H1 (cell line): ENCODE measurements at regions not wholly inside any gene's neighbourhood (a gene's known extent, or its start where the extent isn't known, plus 50 kb on each side); places are given as distances from the start of the nearest gene placed in this dataset.

Experiments used
- CTCF ChIA-PET: fragments of 300-600 bp; sonication (Branson Sonifier 250); formaldehyde crosslinking; loops from one replicate; lab custom pipeline; 2021; ENCODE audit not compliant: partially characterized antibody; lab: Charles Lee
- POLR2A ChIA-PET: fragments of 300-600 bp; sonication (Branson Sonifier 250); formaldehyde crosslinking; loops from one replicate; lab custom pipeline; 2021; ENCODE audit warnings: inconsistent platforms; ENCODE audit not compliant: partially characterized antibody; lab: Charles Lee
- DNase-seq, 2 experiments: peaks; one replicate each; pipeline versions ENCODE4 v3.0.0 to v3.0.0-alpha.2; 2010 to 2022; ENCODE audit warnings: low spot score in 2 of 2, low read depth in 1 of 2, mixed read lengths in 1 of 2
- FAIRE-seq: peaks from 2 replicates; lab custom pipeline; 2011; peaks lifted over from hg19 to GRCh38; lab: Jason Lieb, UNC
- H2AFZ ChIP-seq: 2 replicates; pipeline ENCODE4 v1.8.1; 2012; ENCODE audit warnings: low read length, inconsistent platforms
- H2AK5ac ChIP-seq: 2 replicates; pipeline ENCODE4 v1.6.1; 2013; ENCODE audit warnings: low read depth, low read length
- H2BK120ac ChIP-seq: replicated peaks from 2 replicates; pipeline ENCODE3; 2013; ENCODE audit warnings: low read depth, low read length, inconsistent platforms
- H2BK12ac ChIP-seq: 2 replicates; pipeline ENCODE4 v1.6.1; 2013; ENCODE audit warnings: low read depth, low read length
- H2BK15ac ChIP-seq: 2 replicates; pipeline ENCODE4 v1.6.1; 2013; ENCODE audit warnings: low read length
- H2BK20ac ChIP-seq: 2 replicates; pipeline ENCODE4 v1.6.1; 2013; ENCODE audit warnings: low read length
- H2BK5ac ChIP-seq: 2 replicates; pipeline ENCODE4 v1.6.1; 2013; ENCODE audit warnings: low read depth, low read length
- H3K14ac ChIP-seq: 2 replicates; pipeline ENCODE4 v1.6.1; 2013; ENCODE audit warnings: inconsistent platforms; ENCODE audit not compliant: insufficient read length
- H3K18ac ChIP-seq: 2 replicates; pipeline ENCODE4 v1.6.1; 2013; ENCODE audit warnings: low read length; ENCODE audit errors: extremely low read depth
- H3K23ac ChIP-seq: 2 replicates; pipeline ENCODE4 v1.6.1; 2013; ENCODE audit warnings: inconsistent platforms; ENCODE audit not compliant: insufficient read length
- H3K23me2 ChIP-seq: 2 replicates; pipeline ENCODE4 v1.6.1; 2013; ENCODE audit warnings: low read depth, low read length
- H3K27ac ChIP-seq: 2 replicates; pipeline ENCODE4 v1.6.1; 2011; ENCODE audit warnings: low read depth, low read length, inconsistent platforms
- H3K27me3 ChIP-seq, 4 experiments: replicated peaks in 1 of 4; 1 replicate in 1 of 4; 2 replicates in 3 of 4; pipeline versions ENCODE4 v1.6.1 to v1.8.1; 2011 to 2013; ENCODE audit warnings: low read length in 3 of 4, mild to moderate bottlenecking in 3 of 4, inconsistent platforms in 2 of 4, mixed read lengths in 2 of 4, moderate library complexity in 1 of 4; ENCODE audit not compliant: control insufficient read depth in 3 of 4, insufficient read depth in 3 of 4; ENCODE audit errors: extremely low read depth in 1 of 4
- H3K36me3 ChIP-seq, 4 experiments: 2 replicates each; pipeline versions ENCODE4 v1.6.1 to v1.8.1; 2011 to 2013; ENCODE audit warnings: mild to moderate bottlenecking in 4 of 4, low read length in 3 of 4, moderate library complexity in 2 of 4, control low read depth in 1 of 4, inconsistent platforms in 1 of 4; ENCODE audit not compliant: insufficient read depth in 4 of 4, control insufficient read depth in 2 of 4
- H3K4ac ChIP-seq: replicated peaks from 2 replicates; pipeline ENCODE3; 2013; ENCODE audit warnings: low read length, low read depth, mixed read lengths, inconsistent platforms; ENCODE audit not compliant: insufficient read length
- H3K4me1 ChIP-seq, 4 experiments: replicated peaks in 1 of 4; 1 replicate in 1 of 4; 2 replicates in 3 of 4; pipeline versions ENCODE4 v1.6.1 to v1.8.1; 2011 to 2013; ENCODE audit warnings: low read length in 3 of 4, inconsistent platforms in 2 of 4, mixed read lengths in 1 of 4; ENCODE audit not compliant: insufficient read depth in 4 of 4, control insufficient read depth in 3 of 4
- H3K4me2 ChIP-seq, 2 experiments: 2 replicates each; pipeline versions ENCODE4 v1.6.1 to v1.8.1; 2011 to 2013; ENCODE audit warnings: low read depth in 2 of 2, low read length in 2 of 2, control low read depth in 1 of 2, inconsistent platforms in 1 of 2, mild to moderate bottlenecking in 1 of 2; ENCODE audit not compliant: insufficient read depth in 1 of 2
- H3K4me3 ChIP-seq, 4 experiments: fragments of 200-600, 300-600 bp in 1 of 4; sonication (generic), shearing (Covaris generic), sonication (Bioruptor Twin) in 1 of 4; 2 replicates each; pipeline versions ENCODE4 v1.5.1 to v1.8.1; 2011 to 2016; ENCODE audit warnings: low read length in 4 of 4, low read depth in 3 of 4, control low read depth in 2 of 4, inconsistent platforms in 2 of 4, mild to moderate bottlenecking in 2 of 4, mixed read lengths in 1 of 4, moderate library complexity in 1 of 4; ENCODE audit not compliant: insufficient read depth in 2 of 4; ENCODE audit errors: extremely low read depth in 1 of 4
- H3K56ac ChIP-seq: replicated peaks from 2 replicates; pipeline ENCODE3; 2013; ENCODE audit warnings: low read depth, mild to moderate bottlenecking, mixed read lengths, low read length, inconsistent platforms; ENCODE audit not compliant: insufficient read length
- H3K79me1 ChIP-seq: 2 replicates; pipeline ENCODE4 v1.6.1; 2013; ENCODE audit warnings: low read depth, low read length, control low read depth
- H3K79me2 ChIP-seq, 2 experiments: 2 replicates each; pipeline versions ENCODE4 v1.6.1 to v1.8.1; 2012 to 2013; ENCODE audit warnings: low read length in 2 of 2, mild to moderate bottlenecking in 2 of 2, inconsistent platforms in 1 of 2; ENCODE audit not compliant: insufficient read depth in 2 of 2, control insufficient read depth in 1 of 2
- H3K9ac ChIP-seq, 4 experiments: replicated peaks in 1 of 4; 1 replicate in 1 of 4; 2 replicates in 3 of 4; pipeline versions ENCODE4 v1.6.1 to v1.8.1; 2011 to 2013; ENCODE audit warnings: low read depth in 3 of 4, low read length in 3 of 4, control low read depth in 2 of 4, mild to moderate bottlenecking in 2 of 4, moderate library complexity in 2 of 4, inconsistent platforms in 1 of 4; ENCODE audit errors: extremely low read depth in 1 of 4
- H3K9me3 ChIP-seq, 2 experiments: 2 replicates each; pipeline versions ENCODE4 v1.6.1 to v1.8.1; 2012 to 2013; ENCODE audit warnings: mild to moderate bottlenecking in 2 of 2, moderate library complexity in 2 of 2, control low read depth in 1 of 2, inconsistent platforms in 1 of 2, low read depth in 1 of 2, low read length in 1 of 2, mixed read lengths in 1 of 2; ENCODE audit not compliant: insufficient read depth in 2 of 2
- H4K20me1 ChIP-seq, 2 experiments: replicated peaks in 1 of 2; 2 replicates each; pipeline versions ENCODE3 to v1.8.1; 2011 to 2013; ENCODE audit warnings: inconsistent platforms in 2 of 2, low read length in 2 of 2, mild to moderate bottlenecking in 1 of 2; ENCODE audit not compliant: insufficient read depth in 2 of 2, control insufficient read depth in 1 of 2
- H4K5ac ChIP-seq: 2 replicates; pipeline ENCODE4 v1.6.1; 2013; ENCODE audit warnings: low read length, low read depth, mixed read lengths, inconsistent platforms; ENCODE audit not compliant: insufficient read length
- H4K8ac ChIP-seq: 2 replicates; pipeline ENCODE4 v1.8.0; 2013; ENCODE audit warnings: mild to moderate bottlenecking, moderate library complexity, low read length, inconsistent platforms; ENCODE audit not compliant: insufficient read depth; ENCODE audit errors: extremely low read depth
- H4K91ac ChIP-seq: replicated peaks from 2 replicates; pipeline ENCODE3; 2013; ENCODE audit warnings: low read length, mixed read lengths, inconsistent platforms; ENCODE audit not compliant: insufficient read length
- CTCF ChIP-seq, 3 experiments: IDR thresholded peaks; 1 replicate in 2 of 3; 2 replicates in 1 of 3; pipeline versions ENCODE4 v1.5.1 to v1.6.1; 2011; ENCODE audit warnings: low read length in 3 of 3, mild to moderate bottlenecking in 3 of 3, inconsistent platforms in 2 of 3, low read depth in 1 of 3, moderate library complexity in 1 of 3; ENCODE audit not compliant: insufficient read depth in 1 of 3; ENCODE audit errors: control extremely low read depth in 1 of 3
- RAD21 ChIP-seq, 2 experiments: IDR thresholded peaks in 1 of 2; conservative IDR thresholded peaks in 1 of 2; 2 replicates each; pipeline ENCODE4 v1.6.1; 2011; ENCODE audit warnings: low read depth in 2 of 2, low read length in 2 of 2, improper control_type of control experiment in 1 of 2, inconsistent platforms in 1 of 2, mild to moderate bottlenecking in 1 of 2, moderate library complexity in 1 of 2
- TCF12 ChIP-seq: IDR thresholded peaks from 2 replicates; pipeline ENCODE4 v1.6.1; 2011; ENCODE audit warnings: low read depth, mild to moderate bottlenecking, low read length
- WGBS, 2 experiments: shearing (Covaris generic) in 1 of 2; methylation state at CpG; one replicate each; pipeline versions ENCODE4 v1.1.6 to v1.1.7; 2013 to 2015; ENCODE audit warnings: low lambda C conversion rate in 2 of 2, mixed read lengths in 2 of 2, inconsistent platforms in 1 of 2, low coverage in 1 of 2, missing lambda C conversion rate in 1 of 2; ENCODE audit not compliant: insufficient replicate concordance in 2 of 2, insufficient coverage in 1 of 2, insufficient read length in 1 of 2; ENCODE audit errors: extremely low coverage in 1 of 2, missing lambda C conversion rate in 1 of 2; 5-methylcytosine and 5-hydroxymethylcytosine counted together

- H2BK120ac ChIP-seq, result no peak overlapping the region
- H3K27me3 ChIP-seq, result no peaks in the 10 kb centered on the region
- H3K14ac ChIP-seq, result no peak overlapping the region
- H2AK5ac ChIP-seq, result no peak overlapping the region
- H3K4me1 ChIP-seq, result no peaks in the 10 kb centered on the region
- no peak overlapping the region for H2BK20ac ChIP-seq
- no peak overlapping the region for H2BK15ac ChIP-seq
- H3K56ac ChIP-seq, result no peak overlapping the region
- no peak overlapping the region for H4K5ac ChIP-seq
- no peaks in the 10 kb centered on the region for H3K79me2 ChIP-seq
- no peak overlapping the region for H4K91ac ChIP-seq
- H2AFZ ChIP-seq, result no peak overlapping the region
- whole genome bisulfite sequencing, 2 experiments, result 88% methylated on average over 2 of the region's 2 CpGs; no CpG with 5 or more reads in 1 of the 2 experiments
- no peak overlapping the region for H3K27ac ChIP-seq
- no peak overlapping the region for H3K9ac ChIP-seq
- no peak overlapping the region for H3K4me3 ChIP-seq
- no peak overlapping the region for H4K8ac ChIP-seq
- H3K9me3 ChIP-seq, result no peaks in the 10 kb centered on the region
- no peaks in the 10 kb centered on the region for H3K36me3 ChIP-seq
- no peak overlapping the region for H3K23ac ChIP-seq
- H4K20me1 ChIP-seq, result no peaks in the 10 kb centered on the region
- peak in 2 of 3 experiments; percentile 6 to 46; a peak in 2 of 4 replicates for TF ChIP-seq CTCF (IDR thresholded peaks at IDR 0.05; ENCODE audit: control extremely low read depth in 1 of 3, insufficient read depth in 1 of 3, low read depth in 1 of 3, low read length in 3 of 3)
- TF ChIP-seq TCF12, result no peak
- TF ChIP-seq RAD21 (IDR thresholded peaks at IDR 0.05 in 1 of 2, conservative IDR thresholded peaks at IDR 0.05 in 1 of 2; ENCODE audit: low read depth in 2 of 2, low read length in 2 of 2), result peak in 1 of 2 experiments; percentile 52; a peak in 3 of 4 replicates
- POLR2A ChIA-PET, result no interaction called here
- H2BK5ac ChIP-seq, result no peak overlapping the region
- no peak overlapping the region for H2BK12ac ChIP-seq
- CTCF ChIA-PET, result interaction anchor here (0.7 to 2.8 kb wide), 26 partner anchors 8 to 616 kb away, joined by 3 to 13 read pairs (median 3); no protein-coding TSS in a partner anchor
- no peaks in the 10 kb centered on the region for H3K79me1 ChIP-seq
- no peak overlapping the region for H3K18ac ChIP-seq
- H3K23me2 ChIP-seq, result no peaks in the 10 kb centered on the region
- no peak overlapping the region for H3K4ac ChIP-seq
- no peak for DNase-seq
- no peak for FAIRE-seq
- no peak overlapping the region for H3K4me2 ChIP-seq
Observed at GRCh38 chr6:51350308-51350904, 531.7 kb downstream of the TFAP2B start.
